CD4-positive, alpha-beta T cell treated with Interferon alpha-2 for 1 hour (primary cell): ENCODE measurements at regions not wholly inside any gene's neighbourhood (a gene's known extent, or its start where the extent isn't known, plus 50 kb on each side); places are given as distances from the start of the nearest gene placed in this dataset.

Experiments
- DNase-seq, 2 donors: peaks; one replicate each; pipeline ENCODE4 v3.0.0-alpha.2; 2020 to 2022

GRCh38 chr19:32195706-32196610 is 149.5 kb upstream of the ZNF507 start:
- DNase-seq: no peak

- no peak for DNase-seq
Observed at GRCh38 chr19:32196690-32197420, 148.6 kb upstream of the ZNF507 start.

GRCh38 chr19:32197896-32198882 is 147.2 kb upstream of the ZNF507 start:
- no peak for DNase-seq

GRCh38 chr19:32199501-32200040 is 145.8 kb upstream of the ZNF507 start:
- DNase-seq: no peak

- no peak for DNase-seq
Observed at GRCh38 chr19:32200312-32201038, 144.9 kb upstream of the ZNF507 start.

GRCh38 chr19:32201211-32201610 is 144.2 kb upstream of the ZNF507 start:
- no peak for DNase-seq

GRCh38 chr19:32201636-32202051 is 143.8 kb upstream of the ZNF507 start:
- no peak for DNase-seq

GRCh38 chr19:32202244-32202643 is 143.2 kb upstream of the ZNF507 start:
- no peak for DNase-seq

- no peak for DNase-seq
Observed at GRCh38 chr19:32203161-32203560, 142.2 kb upstream of the ZNF507 start.

GRCh38 chr19:32206065-32206464 is 139.3 kb upstream of the ZNF507 start:
- no peak for DNase-seq

- no peak for DNase-seq
Observed at GRCh38 chr19:32208060-32208459, 137.3 kb upstream of the ZNF507 start.

GRCh38 chr19:32219392-32219791 is 126.0 kb upstream of the ZNF507 start:
- no peak for DNase-seq

GRCh38 chr19:32219881-32220472 is 125.4 kb upstream of the ZNF507 start:
- no peak for DNase-seq

GRCh38 chr19:32220951-32221350 is 124.5 kb upstream of the ZNF507 start:
- no peak for DNase-seq

GRCh38 chr19:32222556-32222955 is 122.9 kb upstream of the ZNF507 start:
- DNase-seq: no peak

- DNase-seq: no peak
Observed at GRCh38 chr19:32223106-32223505, 122.3 kb upstream of the ZNF507 start.

- peak in 1 of 2 donors; percentile 14 for DNase-seq
Observed at GRCh38 chr19:32223595-32224370, 121.6 kb upstream of the ZNF507 start.

GRCh38 chr19:32224371-32225244 is 120.8 kb upstream of the ZNF507 start:
- DNase-seq: peak; percentile 20 to 54

GRCh38 chr19:32227561-32228165 is 117.7 kb upstream of the ZNF507 start:
- DNase-seq: no peak
